22Rv1 (cell line): ENCODE measurements at regions not wholly inside any gene's neighbourhood (a gene's known extent, or its start where the extent isn't known, plus 50 kb on each side); places are given as distances from the start of the nearest gene placed in this dataset.

ENCODE experiments used
- CTCF ChIP-seq: fragments of 450-650 bp; IDR thresholded peaks from 2 replicates; pipeline ENCODE4 v1.5.1; 2017; ENCODE audit warnings: mild to moderate bottlenecking
- ZFX ChIP-seq: fragments of 450-650 bp; IDR thresholded peaks from 2 replicates; pipeline ENCODE4 v1.6.1; 2017; ENCODE audit warnings: antibody characterized with exemption, borderline replicate concordance

GRCh38 chr20:52779125-52779524, 193.0 kb upstream of the TSHZ2 start:
- TF ChIP-seq CTCF, result no peak
- no peak for TF ChIP-seq ZFX
